ENCODE measurements at regions not wholly inside any gene's neighbourhood (a gene's known extent, or its start where the extent isn't known, plus 50 kb on each side); places are given as distances from the start of the nearest gene placed in this dataset.

DNA sequence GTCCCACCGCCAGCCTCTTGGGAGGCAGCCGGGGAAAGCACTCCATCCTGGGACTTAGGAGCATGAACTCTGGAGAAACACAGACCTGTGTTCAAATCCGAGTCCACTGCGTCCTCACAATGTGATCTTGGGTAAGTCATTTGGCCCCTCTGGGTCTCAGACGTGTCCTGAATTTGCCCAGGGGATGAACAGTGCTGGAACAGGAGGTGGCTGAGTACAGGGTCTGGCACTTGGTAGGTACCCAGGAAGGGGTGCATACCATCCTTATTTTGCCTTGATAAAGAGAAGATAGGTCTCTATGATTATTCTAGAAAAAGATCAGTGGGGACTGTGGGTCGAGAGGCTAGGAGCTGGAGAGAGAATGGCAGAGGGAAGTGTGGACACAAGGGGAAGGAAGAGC is 135.7 kb downstream of the FGF18 start:
- H3K4me1 ChIP-seq (ENCODE audit: control insufficient read depth in 2 of 2, insufficient read depth in 2 of 2, low read length in 2 of 2) = no peaks in the 10 kb centered on the region
- no peaks in the 10 kb centered on the region for H3K9me3 ChIP-seq (ENCODE audit: control extremely low read depth in 1 of 3, control insufficient read depth in 2 of 3, insufficient read depth in 1 of 3, low read length in 2 of 3)
- POLR2A ChIA-PET = no interaction called here
- ATAC-seq (ENCODE audit: low read depth) (no peak), DNase-seq (no peak)
- no peaks in the 10 kb centered on the region for H3K27me3 ChIP-seq (replicated peaks in 1 of 4; ENCODE audit: control extremely low read depth in 1 of 4, control insufficient read depth in 3 of 4, insufficient read depth in 4 of 4, low read length in 3 of 4)
- no peak overlapping the region for H3K27ac Mint-ChIP-seq
- H3K79me2 ChIP-seq (ENCODE audit: control insufficient read depth, insufficient read depth, low read length) = no peaks in the 10 kb centered on the region
- H3K36me3 ChIP-seq (replicated peaks in 1 of 2; ENCODE audit: control extremely low read depth in 1 of 2, control insufficient read depth in 1 of 2, extremely low read depth in 1 of 2, insufficient read depth in 2 of 2, low read length in 1 of 2) = no peaks in the 10 kb centered on the region
- H3K9ac ChIP-seq (ENCODE audit: low read length) = no peak overlapping the region
- H3K4me2 ChIP-seq (replicated peaks; ENCODE audit: low read depth, low read length, poor library complexity, severe bottlenecking) = no peak overlapping the region
- intact Hi-C loops (cut with micrococcal nuclease) = no loop called here
- 87% methylated on average over 6 of the region's 6 CpGs for WGBS (ENCODE audit: insufficient coverage)
- peaks cover 2% of the 10 kb centered on the region for H3K9me3 Mint-ChIP-seq (ENCODE audit: insufficient read depth)
- H2AFZ ChIP-seq (ENCODE audit: insufficient read depth, low read depth, low read length, poor library complexity, severe bottlenecking) = no peak overlapping the region
- H3K4me3 ChIP-seq (ENCODE audit: control extremely low read depth in 1 of 5, extremely low read depth in 1 of 5, insufficient read depth in 1 of 5, low read depth in 2 of 5, low read length in 4 of 5) = no peak overlapping the region
- no peaks in the 10 kb centered on the region for H3K4me1 Mint-ChIP-seq
- no peaks in the 10 kb centered on the region for H4K20me1 ChIP-seq (ENCODE audit: control insufficient read depth, insufficient read depth, low read length, poor library complexity, severe bottlenecking)
- TF ChIP-seq EZH2 (IDR thresholded peaks at IDR 0.05; ENCODE audit: borderline replicate concordance, insufficient read depth, low read depth, low read length, poor library complexity, severe bottlenecking) = no peak
- TF ChIP-seq, protein P1, sequence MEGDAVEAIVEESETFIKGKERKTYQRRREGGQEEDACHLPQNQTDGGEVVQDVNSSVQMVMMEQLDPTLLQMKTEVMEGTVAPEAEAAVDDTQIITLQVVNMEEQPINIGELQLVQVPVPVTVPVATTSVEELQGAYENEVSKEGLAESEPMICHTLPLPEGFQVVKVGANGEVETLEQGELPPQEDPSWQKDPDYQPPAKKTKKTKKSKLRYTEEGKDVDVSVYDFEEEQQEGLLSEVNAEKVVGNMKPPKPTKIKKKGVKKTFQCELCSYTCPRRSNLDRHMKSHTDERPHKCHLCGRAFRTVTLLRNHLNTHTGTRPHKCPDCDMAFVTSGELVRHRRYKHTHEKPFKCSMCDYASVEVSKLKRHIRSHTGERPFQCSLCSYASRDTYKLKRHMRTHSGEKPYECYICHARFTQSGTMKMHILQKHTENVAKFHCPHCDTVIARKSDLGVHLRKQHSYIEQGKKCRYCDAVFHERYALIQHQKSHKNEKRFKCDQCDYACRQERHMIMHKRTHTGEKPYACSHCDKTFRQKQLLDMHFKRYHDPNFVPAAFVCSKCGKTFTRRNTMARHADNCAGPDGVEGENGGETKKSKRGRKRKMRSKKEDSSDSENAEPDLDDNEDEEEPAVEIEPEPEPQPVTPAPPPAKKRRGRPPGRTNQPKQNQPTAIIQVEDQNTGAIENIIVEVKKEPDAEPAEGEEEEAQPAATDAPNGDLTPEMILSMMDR (IDR thresholded peaks at IDR 0.05) = no peak
- H3K4me3 Mint-ChIP-seq = no peak overlapping the region
- no peak overlapping the region for H3K27ac ChIP-seq (ENCODE audit: low read length in 2 of 2)
- CTCF ChIA-PET = no interaction called here
- no peaks in the 10 kb centered on the region for H3K27me3 Mint-ChIP-seq

- Histone ChIP-seq H3K4me2 (replicated peaks; ENCODE audit: low read depth, low read length, poor library complexity, severe bottlenecking) (no peak overlapping the region), H3K4me1 (ENCODE audit: control insufficient read depth in 2 of 2, insufficient read depth in 2 of 2, low read length in 2 of 2) (no peaks in the 10 kb centered on the region), H2AFZ (ENCODE audit: insufficient read depth, low read depth, low read length, poor library complexity, severe bottlenecking) (no peak overlapping the region), H3K27ac (ENCODE audit: low read length in 2 of 2) (no peak overlapping the region), H4K20me1 (ENCODE audit: control insufficient read depth, insufficient read depth, low read length, poor library complexity, severe bottlenecking) (no peaks in the 10 kb centered on the region), H3K9me3 (ENCODE audit: control extremely low read depth in 1 of 3, control insufficient read depth in 2 of 3, insufficient read depth in 1 of 3, low read length in 2 of 3) (peaks cover 0 to 3% (median 0%) of the 10 kb centered on the region in 3 donors), H3K79me2 (ENCODE audit: control insufficient read depth, insufficient read depth, low read length) (no peaks in the 10 kb centered on the region), H3K9ac (ENCODE audit: low read length) (no peak overlapping the region), H3K4me3 (ENCODE audit: control extremely low read depth in 1 of 5, extremely low read depth in 1 of 5, insufficient read depth in 1 of 5, low read depth in 2 of 5, low read length in 4 of 5) (no peak overlapping the region), H3K36me3 (replicated peaks in 1 of 2; ENCODE audit: control extremely low read depth in 1 of 2, control insufficient read depth in 1 of 2, extremely low read depth in 1 of 2, insufficient read depth in 2 of 2, low read length in 1 of 2) (no peaks in the 10 kb centered on the region), H3K27me3 (replicated peaks in 1 of 4; ENCODE audit: control extremely low read depth in 1 of 4, control insufficient read depth in 3 of 4, insufficient read depth in 4 of 4, low read length in 3 of 4) (no peaks in the 10 kb centered on the region)
- WGBS (ENCODE audit: insufficient coverage) = no CpG with 5 or more reads among the region's 3 CpGs
- H3K27ac Mint-ChIP-seq = no peak overlapping the region
- H3K27me3 Mint-ChIP-seq = peaks cover 3% of the 10 kb centered on the region
- TF ChIP-seq, protein P1 (IDR thresholded peaks at IDR 0.05) = no peak
- no peak for TF ChIP-seq EZH2 (IDR thresholded peaks at IDR 0.05; ENCODE audit: borderline replicate concordance, insufficient read depth, low read depth, low read length, poor library complexity, severe bottlenecking)
- intact Hi-C loops (cut with micrococcal nuclease) = no loop called here
- DNase-seq (no peak), ATAC-seq (ENCODE audit: low read depth) (no peak)
- H3K9me3 Mint-ChIP-seq (ENCODE audit: insufficient read depth) = no peaks in the 10 kb centered on the region
- CTCF ChIA-PET = no interaction called here
- no peak overlapping the region for H3K4me3 Mint-ChIP-seq
- POLR2A ChIA-PET = no interaction called here
- no peaks in the 10 kb centered on the region for H3K4me1 Mint-ChIP-seq
These were observed 143.4 kb downstream of the FGF18 start for GRCh38 chr5:171562822-171563221.
